SU-DHL-6 (cell line): ENCODE measurements at regions not wholly inside any gene's neighbourhood (a gene's known extent, or its start where the extent isn't known, plus 50 kb on each side); places are given as distances from the start of the nearest gene placed in this dataset.

ENCODE experiments used
- H2AFZ ChIP-seq: fragments of 200-600 bp; sonication (generic); 2 replicates; pipeline ENCODE4 v1.6.1; 2014; ENCODE audit warnings: low read depth, mild to moderate bottlenecking, moderate library complexity, mixed read lengths, antibody characterized with exemption, low read length; ENCODE audit not compliant: severe bottlenecking
- H3F3A ChIP-seq: fragments of 200-600 bp; shearing (Covaris generic); 2 replicates; pipeline ENCODE4 v1.6.0; 2016; ENCODE audit warnings: antibody characterized with exemption, mild to moderate bottlenecking; ENCODE audit not compliant: insufficient read depth
- H3K27ac ChIP-seq: fragments of 200-600 bp; sonication (generic); 2 replicates; pipeline ENCODE4 v1.5.1; 2016; ENCODE audit warnings: low read depth, mild to moderate bottlenecking, low read length, moderate library complexity, mixed read lengths
- H3K27me3 ChIP-seq: fragments of 200-600 bp; sonication (generic), shearing (Covaris generic); 2 replicates; pipeline ENCODE4 v1.6.0; 2014; ENCODE audit warnings: mild to moderate bottlenecking, low read length
- H3K36me3 ChIP-seq: fragments of 200-600 bp; sonication (generic); 2 replicates; pipeline ENCODE4 v1.6.1; 2014; ENCODE audit warnings: mild to moderate bottlenecking, low read length, mixed read lengths
- H3K4me2 ChIP-seq: fragments of 300-600, 200-600 bp; shearing (Covaris generic), sonication (generic); 2 replicates; pipeline ENCODE4 v1.6.0; 2014; ENCODE audit warnings: low read length, low read depth, mild to moderate bottlenecking; ENCODE audit not compliant: poor library complexity, severe bottlenecking
- H3K4me3 ChIP-seq: fragments of 200-600 bp; sonication (generic); 2 replicates; pipeline ENCODE4 v1.5.1; 2014; ENCODE audit warnings: antibody characterized with exemption, low read length, mild to moderate bottlenecking, mixed read lengths; ENCODE audit not compliant: insufficient read depth, poor library complexity, severe bottlenecking
- H3K79me2 ChIP-seq: fragments of 200-600 bp; sonication (generic); 2 replicates; pipeline ENCODE4 v1.6.1; 2014; ENCODE audit warnings: mild to moderate bottlenecking, low read length, moderate library complexity; ENCODE audit not compliant: insufficient read depth
- H3K9ac ChIP-seq: fragments of 200-600 bp; sonication (generic); 2 replicates; pipeline ENCODE4 v1.7.0; 2014; ENCODE audit warnings: mild to moderate bottlenecking, low read length
- H3K9me2 ChIP-seq: fragments of 200-600 bp; sonication (generic); replicated peaks from 2 replicates; pipeline ENCODE4 v1.6.1; 2014; ENCODE audit warnings: low read length; ENCODE audit not compliant: insufficient read depth
- H3K9me3 ChIP-seq: fragments of 200-600 bp; sonication (generic); 2 replicates; pipeline ENCODE4 v1.6.1; 2014; ENCODE audit warnings: low read length, mixed read lengths; ENCODE audit not compliant: insufficient read depth
- H4K20me1 ChIP-seq: fragments of 200-600 bp; sonication (generic); 2 replicates; pipeline ENCODE4 v1.6.1; 2014; ENCODE audit warnings: low read depth, mild to moderate bottlenecking, antibody characterized with exemption, low read length, moderate library complexity, mixed read lengths
- EZH2phosphoT487 ChIP-seq: fragments of 200-600 bp; sonication (generic), shearing (Covaris generic); conservative IDR thresholded peaks from 2 replicates; pipeline ENCODE4 v1.6.1; 2018; ENCODE audit warnings: mild to moderate bottlenecking, antibody characterized with exemption, low read length, moderate library complexity, mixed read lengths
- TF ChIP-seq, protein P1 (sequence below): fragments of 200-600 bp; sonication (generic); IDR thresholded peaks from one replicate; pipeline ENCODE4 v1.5.1; 2017; ENCODE audit warnings: antibody characterized with exemption, mild to moderate bottlenecking, low read length, moderate library complexity; ENCODE audit not compliant: insufficient read depth, poor library complexity, severe bottlenecking

DNA sequence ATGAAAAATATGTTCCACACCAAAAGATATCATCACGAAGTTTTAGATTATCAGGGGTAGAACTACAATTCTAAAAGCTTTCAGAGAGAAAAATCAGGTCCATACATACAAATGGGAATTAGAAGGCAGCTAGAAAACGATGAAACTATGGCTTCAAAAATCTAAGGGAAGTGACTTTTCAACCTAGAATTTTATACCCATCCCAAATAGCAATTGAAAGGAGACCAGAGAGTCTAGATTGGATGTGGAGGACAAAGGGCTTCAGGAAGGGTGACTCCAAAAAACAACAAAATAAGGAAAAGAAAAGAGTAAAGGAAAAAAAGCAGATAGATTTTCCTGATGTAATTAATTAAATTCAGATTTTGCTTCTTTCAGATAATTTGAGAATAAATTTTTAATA lies 72.0 kb upstream of the CEP78 start:
- Histone ChIP-seq H3K36me3 (no peaks in the 10 kb centered on the region), H3K9ac (no peak overlapping the region), H3F3A (no peaks in the 10 kb centered on the region), H3K27me3 (no peaks in the 10 kb centered on the region), H3K9me3 (0 out of 2 replicates have a peak, but pooled peaks cover 3% of the 10 kb centered on the region), H2AFZ (no peak overlapping the region), H3K9me2 (no peaks in the 10 kb centered on the region; the same call in 1 of the 2 replicates), H3K79me2 (no peaks in the 10 kb centered on the region), H4K20me1 (no peaks in the 10 kb centered on the region), H3K4me2 (no peak overlapping the region), H3K27ac (no peak overlapping the region), H3K4me3 (no peak overlapping the region)
- TF ChIP-seq EZH2phosphoT487, result no peak
- TF ChIP-seq, protein P1, sequence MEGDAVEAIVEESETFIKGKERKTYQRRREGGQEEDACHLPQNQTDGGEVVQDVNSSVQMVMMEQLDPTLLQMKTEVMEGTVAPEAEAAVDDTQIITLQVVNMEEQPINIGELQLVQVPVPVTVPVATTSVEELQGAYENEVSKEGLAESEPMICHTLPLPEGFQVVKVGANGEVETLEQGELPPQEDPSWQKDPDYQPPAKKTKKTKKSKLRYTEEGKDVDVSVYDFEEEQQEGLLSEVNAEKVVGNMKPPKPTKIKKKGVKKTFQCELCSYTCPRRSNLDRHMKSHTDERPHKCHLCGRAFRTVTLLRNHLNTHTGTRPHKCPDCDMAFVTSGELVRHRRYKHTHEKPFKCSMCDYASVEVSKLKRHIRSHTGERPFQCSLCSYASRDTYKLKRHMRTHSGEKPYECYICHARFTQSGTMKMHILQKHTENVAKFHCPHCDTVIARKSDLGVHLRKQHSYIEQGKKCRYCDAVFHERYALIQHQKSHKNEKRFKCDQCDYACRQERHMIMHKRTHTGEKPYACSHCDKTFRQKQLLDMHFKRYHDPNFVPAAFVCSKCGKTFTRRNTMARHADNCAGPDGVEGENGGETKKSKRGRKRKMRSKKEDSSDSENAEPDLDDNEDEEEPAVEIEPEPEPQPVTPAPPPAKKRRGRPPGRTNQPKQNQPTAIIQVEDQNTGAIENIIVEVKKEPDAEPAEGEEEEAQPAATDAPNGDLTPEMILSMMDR, result no peak

DNA sequence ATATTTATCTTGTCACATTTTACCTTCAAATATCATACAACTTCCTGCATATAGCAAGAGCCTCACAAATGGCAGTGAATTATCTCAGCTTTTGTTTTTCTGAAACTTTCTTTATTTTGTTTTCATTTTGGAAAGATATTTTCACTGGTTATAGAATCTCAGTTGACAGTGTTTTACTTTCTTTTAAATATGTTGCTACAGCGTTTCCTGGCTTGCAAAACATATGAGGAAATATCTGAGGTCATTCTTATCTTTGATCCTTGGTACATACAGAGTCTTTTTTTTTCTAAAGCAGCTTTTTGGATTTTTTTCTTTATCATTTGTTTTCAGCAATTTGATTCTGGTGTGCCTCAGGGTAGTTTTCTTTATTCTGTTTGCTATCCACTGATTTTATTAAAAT lies 77.6 kb upstream of the CEP78 start:
- Histone ChIP-seq H3K36me3 (no peaks in the 10 kb centered on the region), H3K27me3 (no peaks in the 10 kb centered on the region), H3K9ac (no peak overlapping the region), H3K27ac (no peak overlapping the region), H3K9me3 (no peaks in the 10 kb centered on the region), H3K79me2 (no peaks in the 10 kb centered on the region), H3F3A (no peaks in the 10 kb centered on the region), H4K20me1 (no peaks in the 10 kb centered on the region), H3K4me3 (no peak overlapping the region), H3K9me2 (no peaks in the 10 kb centered on the region; the same call in 1 of the 2 replicates), H3K4me2 (no peak overlapping the region), H2AFZ (no peak overlapping the region)
- no peak for TF ChIP-seq EZH2phosphoT487
- TF ChIP-seq, protein P1, result no peak

DNA sequence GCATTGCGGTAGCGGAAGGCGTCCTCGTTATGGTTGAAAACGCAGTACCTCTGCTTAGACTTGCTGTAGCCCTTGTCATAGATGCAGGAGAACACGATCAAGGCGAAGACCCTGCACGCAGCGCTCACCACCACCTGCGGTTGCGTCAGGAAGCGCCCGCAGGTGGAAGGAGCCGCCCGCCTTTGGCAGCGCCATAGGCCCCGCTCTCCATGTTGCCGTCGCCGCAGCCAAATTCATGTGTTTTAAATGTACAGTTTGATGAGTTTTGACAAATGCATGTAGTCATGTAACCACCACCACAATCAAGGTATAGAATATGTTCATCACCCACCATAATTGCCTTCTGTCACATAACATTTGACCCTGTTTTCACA lies 84.9 kb upstream of the CEP78 start:
- no peaks in the 10 kb centered on the region for H3K9me3 ChIP-seq
- H4K20me1 ChIP-seq, result no peaks in the 10 kb centered on the region
- no peaks in the 10 kb centered on the region for H3K9me2 ChIP-seq
- H3K9ac ChIP-seq, result no peak overlapping the region
- no peak overlapping the region for H3K27ac ChIP-seq
- H3K4me3 ChIP-seq, result no peak overlapping the region
- H3K79me2 ChIP-seq, result no peaks in the 10 kb centered on the region
- H2AFZ ChIP-seq, result no peak overlapping the region
- TF ChIP-seq EZH2phosphoT487, result no peak
- TF ChIP-seq, protein P1, result no peak
- H3K36me3 ChIP-seq, result no peaks in the 10 kb centered on the region
- no peak overlapping the region for H3K4me2 ChIP-seq
- H3K27me3 ChIP-seq, result no peaks in the 10 kb centered on the region
- H3F3A ChIP-seq, result no peaks in the 10 kb centered on the region
